Heart left ventricle (tissue), 13 donors: ENCODE measurements at regions not wholly inside any gene's neighbourhood (a gene's known extent, or its start where the extent isn't known, plus 50 kb on each side); places are given as distances from the start of the nearest gene placed in this dataset.

ENCODE experiments used
- CTCF ChIP-seq, 12 donors: fragments of 200-600 bp; sonication (generic) in 4 of 12; IDR thresholded peaks; one replicate each; pipeline versions ENCODE4 v1.5.0 to v1.8.0; 2018 to 2022; ENCODE audit warnings: antibody characterized with exemption in 12 of 12, mild to moderate bottlenecking in 5 of 12
- POLR2A ChIP-seq, 2 donors: fragments of 450-650 bp; IDR thresholded peaks; one replicate each; pipeline ENCODE4 v1.6.1; 2017; ENCODE audit warnings: antibody characterized with exemption in 2 of 2, mild to moderate bottlenecking in 2 of 2, moderate library complexity in 2 of 2
- donor health status: ischemic (EF 13 %, LVEDD 7.1; RV severe dilation, severe dysfunction).
- donor health status: DM: no; HTN: yes; CAD: no.
- donor health status: DM: no; HTN: no; CAD: no.
- donor health status: ischemic (EF 25% LVEDD 6.9; RV normal size, moderate dysfunction).
- donor health status: ischemic (EF 25% LVEDD 5.7; RV mildly dilated, moderate dysfunction).
- donor health status: ischemic (EF 35%, LVEDD 5.7; RV mildly dilated, moderate dysfunction).
- donor health status: nonischemic (EF 11% LVEDD 7.7; RV severe dilation, severe dysfunction).
- donor health status: DM: yes; HTN: yes; CAD: no.
- donor health status: PGD.
- donor health status: ischemic (EF 29% LVEDD 5.4; RV normal size, mild dysfunction).
- donor health status: nonischemic (EF 23%, LVEDD 6.1; RV moderate dilation, normal function).

- TF ChIP-seq CTCF (IDR thresholded peaks at IDR 0.05) = no peak
- no peak for TF ChIP-seq POLR2A (IDR thresholded peaks at IDR 0.05)
These were observed 621.2 kb upstream of the NRP1 start for GRCh38 chr10:33955676-33956075.
